ENCODE measurements at regions not wholly inside any gene's neighbourhood (a gene's known extent, or its start where the extent isn't known, plus 50 kb on each side); places are given as distances from the start of the nearest gene placed in this dataset.

DNA sequence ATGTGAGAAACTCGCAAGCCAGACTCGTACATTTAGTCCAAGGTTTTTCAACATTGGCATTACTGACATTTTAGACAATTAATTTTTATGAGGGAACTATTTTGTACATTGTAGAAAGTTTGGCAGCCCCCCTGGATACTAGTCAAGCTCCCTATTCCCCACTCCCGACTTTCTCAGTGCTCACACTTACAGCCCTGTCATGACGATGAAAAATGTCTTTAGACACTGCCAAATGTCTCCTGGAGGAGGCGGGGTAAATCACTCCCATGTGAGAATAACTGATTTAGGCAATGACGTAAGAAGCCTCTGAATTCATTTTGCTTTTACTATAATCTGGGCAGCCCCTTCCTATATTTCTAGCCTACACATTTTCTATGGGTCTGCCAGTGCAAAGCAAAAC lies 535.8 kb upstream of the KLHL1 start:
- no peak for DNase-seq (ENCODE audit: low spot score)

DNA sequence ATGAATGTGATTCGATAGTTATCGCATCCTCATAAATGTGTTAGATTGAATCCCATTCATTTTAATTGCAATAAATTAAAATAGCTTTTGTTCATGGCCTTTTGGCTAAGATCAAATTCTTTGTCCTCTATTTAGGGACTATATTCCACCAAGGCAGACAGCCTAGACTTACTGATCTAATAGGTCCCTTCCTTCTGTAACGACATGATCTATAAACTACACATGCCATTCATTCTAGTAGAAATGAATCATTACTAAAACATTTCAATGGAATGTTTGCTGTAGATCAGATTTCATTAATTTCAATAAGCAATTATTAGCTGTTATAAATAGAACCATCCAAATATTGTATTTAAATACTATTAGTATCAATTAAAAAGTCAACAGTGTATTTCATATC lies 526.6 kb upstream of the KLHL1 start:
- no peak for DNase-seq (ENCODE audit: low spot score)

DNA sequence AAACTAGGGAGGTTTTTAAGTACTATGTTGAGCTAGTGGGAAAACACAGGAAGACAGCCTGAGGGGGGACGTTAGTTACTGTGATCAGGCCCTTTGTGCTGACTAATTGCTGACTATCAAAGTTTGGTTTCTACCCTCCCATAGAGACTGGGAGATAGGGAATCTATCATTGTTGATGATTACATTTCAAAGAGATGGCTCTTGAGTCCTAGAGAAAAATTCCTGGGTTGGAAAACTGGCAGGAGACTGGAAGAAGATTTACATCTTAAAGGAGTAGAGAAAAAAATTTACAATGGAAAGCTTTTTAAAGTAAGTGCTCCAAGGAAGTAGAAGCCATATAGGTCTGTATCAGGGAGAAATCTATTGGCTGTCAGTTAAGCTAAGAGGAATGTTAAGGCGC lies 522.0 kb upstream of the KLHL1 start:
- DNase-seq (ENCODE audit: low spot score): no peak

DNA sequence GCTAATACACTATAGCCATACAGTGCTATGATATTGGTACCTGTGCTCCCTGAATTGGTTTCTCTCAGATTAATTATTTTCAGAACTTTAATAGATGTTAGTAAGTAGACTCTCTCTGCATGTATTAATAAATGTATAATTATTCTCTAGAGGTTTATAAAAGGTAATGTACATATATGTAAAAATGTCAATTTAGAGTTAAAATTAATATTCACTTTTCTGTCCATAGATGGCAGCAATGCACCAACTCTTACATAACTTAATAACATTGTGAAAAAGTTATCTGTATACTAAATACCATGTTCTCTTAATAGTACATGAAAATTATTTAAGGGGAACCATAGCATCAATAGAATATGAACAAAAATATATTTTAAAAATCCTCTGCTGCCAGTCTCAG lies 515.0 kb upstream of the KLHL1 start:
- peak; percentile 47 for DNase-seq (ENCODE audit: low spot score)

DNA sequence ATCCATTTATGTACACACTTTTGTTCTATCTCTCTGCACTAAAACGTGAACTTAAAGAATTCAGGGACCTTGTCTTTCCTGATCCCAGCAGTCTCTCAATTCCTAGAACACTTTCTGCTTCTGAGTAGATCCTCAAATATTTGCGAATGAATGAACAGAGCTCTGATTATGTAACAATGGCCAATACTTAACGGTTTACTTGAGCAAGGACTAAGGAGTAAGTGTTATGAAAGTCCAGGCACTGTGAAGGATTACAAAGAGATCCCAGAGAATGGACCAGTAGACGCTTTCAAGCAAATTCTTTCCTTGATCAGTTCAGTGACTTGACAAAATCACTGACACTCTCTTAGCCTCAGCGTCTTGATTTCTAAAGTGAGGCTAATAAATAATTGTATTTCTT lies 514.5 kb upstream of the KLHL1 start:
- no peak for DNase-seq (ENCODE audit: low spot score)

DNA sequence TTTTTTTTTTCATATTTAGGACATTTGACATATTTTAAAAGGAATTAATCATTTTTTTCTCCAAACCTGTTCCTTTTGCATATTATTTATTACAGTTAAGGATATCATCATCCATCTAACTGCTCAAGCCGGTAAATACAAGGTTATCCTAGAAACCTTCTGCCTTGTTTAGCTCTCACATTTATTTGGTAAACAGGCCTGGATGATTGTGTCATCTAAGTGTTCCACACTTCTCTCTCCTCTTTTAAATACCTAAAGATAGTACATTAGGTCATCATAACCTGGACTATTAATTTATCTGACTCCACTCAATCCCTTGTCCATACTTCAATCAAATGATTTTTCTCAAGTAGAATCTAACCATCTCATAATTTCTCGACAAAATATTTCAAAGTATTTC lies 511.7 kb upstream of the KLHL1 start:
- no peak for DNase-seq (ENCODE audit: low spot score)

DNA sequence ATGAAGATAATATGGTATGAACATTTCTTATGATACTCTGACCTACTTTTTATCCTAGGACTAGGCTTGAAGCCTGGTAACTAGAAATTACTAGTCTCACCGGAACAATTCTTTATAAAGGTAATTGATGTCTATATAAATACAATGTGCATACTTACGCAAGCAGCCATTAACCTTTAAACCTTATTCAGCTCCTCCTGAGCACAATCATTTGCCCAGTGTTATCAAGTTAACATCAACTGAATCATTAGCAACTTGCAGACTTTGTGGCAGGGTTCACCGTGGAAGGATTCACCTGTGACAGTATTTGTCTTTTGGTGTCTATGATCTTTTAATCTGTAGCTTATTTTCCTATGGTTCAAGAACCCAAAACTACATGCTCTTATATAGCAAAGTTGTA lies 508.6 kb upstream of the KLHL1 start:
- no peak for DNase-seq (ENCODE audit: low spot score)

DNA sequence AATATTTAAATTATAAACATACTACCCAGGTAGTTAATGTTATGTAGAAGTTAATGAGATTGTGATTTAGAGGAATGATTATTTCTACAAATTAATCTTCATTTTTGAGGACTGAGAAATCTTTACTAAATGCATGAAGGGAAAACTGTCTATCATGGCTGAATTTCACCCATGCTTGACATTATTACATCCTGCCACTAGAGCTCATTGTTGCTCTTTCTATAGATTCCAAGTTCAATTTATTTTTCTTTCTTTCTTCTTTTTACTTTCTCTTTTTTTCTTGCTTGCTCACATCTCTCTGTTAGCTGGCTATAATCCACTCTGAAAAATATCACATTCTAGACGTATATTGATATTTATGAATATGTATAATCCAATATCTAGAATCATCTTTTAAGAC lies 505.0 kb upstream of the KLHL1 start:
- peak; percentile 21 for DNase-seq (ENCODE audit: low spot score)

DNA sequence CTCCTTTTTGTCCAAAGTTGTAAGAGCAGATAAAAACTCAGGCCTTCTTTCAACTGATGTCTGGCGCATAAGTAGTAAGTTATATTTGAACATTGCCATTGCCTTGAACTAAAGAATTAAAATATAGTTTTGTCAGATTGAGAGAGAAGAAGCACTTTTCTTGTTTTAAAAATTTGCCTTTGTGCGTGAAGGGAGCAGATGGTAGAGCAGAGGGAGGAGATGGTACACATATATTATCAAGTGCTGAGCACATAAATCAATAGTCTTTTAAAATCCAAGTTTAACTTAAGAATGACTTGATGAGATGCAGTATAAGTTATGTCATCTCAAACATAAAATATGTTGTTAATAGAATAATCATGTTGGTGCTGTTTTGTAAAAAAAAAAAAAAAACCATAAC lies 504.6 kb upstream of the KLHL1 start:
- no peak for DNase-seq (ENCODE audit: low spot score)

DNA sequence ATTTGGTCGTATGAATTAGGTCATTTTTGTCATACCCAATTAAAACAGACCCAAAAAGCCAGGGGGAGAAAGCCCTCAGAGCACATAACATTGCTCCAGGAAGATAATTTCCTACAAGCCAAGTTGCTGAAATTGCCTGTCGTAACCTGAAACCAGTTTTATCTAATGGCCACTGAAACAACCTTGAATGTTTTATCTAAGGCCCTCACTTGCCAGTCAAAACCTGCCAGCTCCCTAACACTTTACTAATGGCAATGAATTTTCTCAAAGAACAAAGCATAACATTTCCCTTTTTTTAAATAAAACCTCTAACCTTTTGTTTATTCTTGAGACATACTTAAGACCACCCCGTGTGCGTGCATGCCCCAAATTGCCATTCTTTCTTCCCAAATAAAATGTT lies 496.2 kb upstream of the KLHL1 start:
- DNase-seq (ENCODE audit: low spot score): no peak

DNA sequence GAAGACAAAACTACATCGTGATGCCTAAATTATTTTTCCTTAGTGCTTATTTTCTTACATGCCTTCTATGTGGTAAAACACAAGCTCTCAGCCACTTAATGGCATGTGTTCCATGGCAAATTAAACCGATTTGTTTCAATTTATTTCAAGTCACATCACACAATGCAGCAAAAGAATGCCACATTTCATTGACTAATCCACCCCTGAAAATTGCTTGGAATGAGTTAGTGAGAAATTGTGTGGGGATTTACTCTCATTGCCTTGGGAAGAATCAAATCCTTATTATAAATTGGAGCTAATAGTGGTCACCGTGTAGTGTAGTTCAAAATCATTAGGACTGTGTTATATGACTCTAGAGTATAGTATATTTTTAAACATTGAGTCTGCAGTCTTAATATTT lies 485.5 kb upstream of the KLHL1 start:
- DNase-seq (ENCODE audit: low spot score): no peak

DNA sequence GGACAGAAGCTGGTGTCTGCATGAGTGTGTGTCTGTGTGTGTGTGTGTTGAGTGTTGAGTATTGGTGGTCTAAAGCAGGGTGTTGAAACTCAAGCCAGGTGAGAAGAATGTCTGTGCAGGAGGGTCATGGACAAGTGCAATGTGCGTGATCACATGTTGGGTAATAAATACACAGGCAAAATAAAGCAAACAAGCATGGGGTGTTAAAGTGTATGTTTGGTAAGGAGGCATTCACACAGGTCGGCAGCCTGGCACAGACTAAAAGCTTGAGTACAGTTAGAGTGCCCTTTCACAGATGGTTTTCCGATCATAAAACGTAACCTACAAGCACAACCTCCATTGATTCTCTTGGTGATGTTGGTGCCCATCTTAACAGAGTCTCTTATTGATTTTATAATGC lies 476.9 kb upstream of the KLHL1 start:
- no peak for DNase-seq (ENCODE audit: low spot score)

DNA sequence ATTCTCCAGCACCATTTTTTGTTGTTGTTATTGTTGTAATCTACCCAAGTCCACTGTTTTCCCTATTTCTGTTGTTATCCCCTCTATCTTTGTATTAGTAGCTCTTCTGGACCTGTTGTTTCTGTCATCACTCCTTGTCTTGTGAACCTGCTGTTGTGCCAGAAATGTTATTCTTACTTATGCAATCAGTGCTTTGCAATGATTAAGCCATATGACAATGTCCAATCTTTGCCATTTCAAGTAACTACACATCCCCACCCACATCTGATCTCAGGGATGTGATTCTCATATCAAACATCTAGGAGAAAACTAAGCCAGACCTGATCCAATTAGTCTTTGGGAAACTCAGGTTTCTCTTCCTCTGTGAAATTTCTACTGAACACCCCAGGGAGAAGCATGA lies 472.6 kb upstream of the KLHL1 start:
- no peak for DNase-seq (ENCODE audit: low spot score)

DNA sequence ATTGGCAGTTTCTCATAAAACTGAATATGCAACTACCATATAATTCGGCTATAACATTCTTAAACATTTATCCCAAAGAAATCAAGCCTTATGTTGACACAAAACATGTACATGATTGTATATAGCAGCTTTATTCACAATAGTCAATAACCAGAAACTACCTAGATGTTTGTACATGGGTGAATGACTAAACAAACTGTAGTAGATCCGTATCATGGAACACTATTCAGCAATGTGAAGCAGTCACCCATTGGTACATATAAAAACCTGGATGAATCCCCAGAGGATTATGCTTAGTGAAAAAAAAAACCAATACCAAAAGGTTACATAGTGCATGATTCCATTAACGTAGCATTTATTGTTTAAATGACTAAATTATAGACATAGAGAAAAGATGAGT lies 471.7 kb upstream of the KLHL1 start:
- no peak for DNase-seq (ENCODE audit: low spot score)

DNA sequence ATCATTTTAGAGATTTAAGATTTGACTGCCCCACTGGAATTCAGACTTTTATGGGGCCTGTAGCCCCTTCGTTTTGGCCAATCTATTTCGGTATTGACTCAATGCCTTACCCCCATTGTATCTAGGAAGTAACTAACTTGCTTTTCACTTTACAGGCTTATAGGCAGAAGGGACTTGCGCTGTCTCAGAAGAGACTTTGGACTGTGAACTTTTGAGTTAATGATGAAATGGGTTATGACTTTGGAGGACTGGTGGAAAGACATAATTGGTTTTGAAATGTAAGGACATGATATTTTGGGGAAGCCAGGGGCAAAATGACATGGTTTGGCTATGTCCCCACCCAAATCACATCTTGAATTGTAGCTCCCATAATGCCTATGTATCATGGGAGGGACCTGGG lies 463.0 kb upstream of the KLHL1 start:
- DNase-seq (ENCODE audit: low spot score): no peak

DNA sequence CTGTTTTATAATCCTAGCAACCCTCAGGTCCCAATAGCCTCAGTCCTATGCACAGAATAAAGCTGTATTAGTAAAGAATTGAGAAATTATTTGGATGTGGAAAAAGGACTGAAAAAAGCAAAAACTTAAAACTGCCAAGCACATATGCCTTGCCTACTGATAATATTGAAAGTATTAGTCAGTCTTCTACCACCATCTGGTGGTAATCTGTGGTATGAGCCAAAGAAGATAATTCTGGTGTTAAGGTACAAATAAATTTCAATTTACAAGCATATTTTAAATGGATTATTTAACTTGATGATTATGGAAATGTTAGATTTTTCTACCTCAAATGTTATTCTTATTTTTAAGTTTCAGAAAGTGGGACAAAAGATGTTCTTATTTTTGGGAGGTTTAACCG lies 460.3 kb upstream of the KLHL1 start:
- DNase-seq (ENCODE audit: low spot score): peak; percentile 58

DNA sequence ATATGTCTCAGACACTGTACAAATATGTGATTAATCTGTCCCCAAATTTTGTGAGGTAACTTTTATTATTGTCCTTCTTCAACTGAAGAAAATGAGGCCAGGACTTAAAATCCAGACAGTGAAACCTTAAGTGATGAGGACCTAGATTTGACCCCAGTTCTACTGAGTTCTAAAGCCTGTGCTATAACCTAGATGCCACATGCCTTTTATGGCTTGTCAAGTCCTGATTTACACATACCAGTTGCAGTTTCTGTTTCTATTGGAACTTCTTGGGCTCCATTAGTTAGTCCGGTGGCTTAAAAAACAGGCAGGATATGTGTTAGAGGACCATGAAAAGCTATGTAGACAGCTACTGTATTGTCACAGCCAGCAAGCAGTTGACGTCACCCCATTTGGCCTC lies 436.5 kb upstream of the KLHL1 start:
- no peak for DNase-seq (ENCODE audit: low spot score)

DNA sequence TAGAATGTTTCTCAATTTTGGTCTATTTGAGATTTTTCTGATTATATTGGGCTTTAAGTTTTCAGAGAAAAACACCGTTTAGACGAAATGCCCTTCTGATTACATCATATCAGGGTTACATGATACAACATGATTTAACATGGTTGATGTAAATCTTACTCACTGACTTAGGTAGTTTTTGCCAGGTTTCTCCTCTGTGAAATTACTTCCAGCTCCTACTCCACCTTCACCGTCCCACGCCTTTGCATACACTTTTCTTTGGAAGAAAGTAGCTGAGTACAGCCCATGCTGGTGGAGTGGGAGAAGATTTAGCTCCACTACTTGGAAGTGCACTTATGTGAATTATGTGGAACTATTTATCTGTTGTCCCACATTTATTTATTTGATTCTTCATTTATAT lies 433.2 kb upstream of the KLHL1 start:
- DNase-seq (ENCODE audit: low spot score): no peak

DNA sequence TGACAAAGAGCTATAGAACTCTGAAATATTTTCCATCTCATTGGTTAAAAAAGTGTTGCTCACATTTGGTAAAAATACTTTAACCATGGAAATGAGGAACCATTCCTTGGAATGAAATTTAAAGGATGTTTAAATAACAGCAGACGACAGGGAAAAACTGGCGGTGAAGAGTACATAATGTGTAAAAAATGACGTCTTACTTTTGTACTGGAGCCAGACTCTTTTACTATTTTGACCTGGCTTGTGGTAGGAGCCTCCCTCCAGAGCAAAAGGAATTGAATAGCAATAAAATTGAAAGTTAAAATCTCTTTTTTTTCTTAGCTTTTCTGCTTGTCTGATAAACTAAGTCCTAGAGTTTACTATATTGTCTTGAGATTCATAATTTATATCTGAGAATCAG lies 426.2 kb upstream of the KLHL1 start:
- no peak for DNase-seq (ENCODE audit: low spot score)

DNA sequence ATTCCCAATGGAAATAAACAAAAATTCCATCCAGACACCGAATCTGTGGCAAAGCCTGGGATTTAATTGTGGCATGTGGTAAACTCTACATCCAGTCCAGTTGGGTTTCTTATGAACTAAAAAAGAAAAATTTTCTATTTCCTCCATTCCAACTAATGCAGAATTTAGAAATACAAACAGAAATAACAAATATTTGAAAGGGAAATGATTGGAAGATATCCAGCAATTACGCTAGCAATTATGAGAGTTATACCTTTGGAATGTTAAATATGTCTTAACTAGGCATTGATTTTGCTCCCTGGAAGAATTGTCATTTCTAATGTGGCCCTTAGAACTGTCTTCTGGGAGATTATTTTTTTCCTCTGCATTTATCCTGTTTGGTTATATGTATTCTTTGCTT lies 421.4 kb upstream of the KLHL1 start:
- no peak for DNase-seq (ENCODE audit: low spot score)

DNA sequence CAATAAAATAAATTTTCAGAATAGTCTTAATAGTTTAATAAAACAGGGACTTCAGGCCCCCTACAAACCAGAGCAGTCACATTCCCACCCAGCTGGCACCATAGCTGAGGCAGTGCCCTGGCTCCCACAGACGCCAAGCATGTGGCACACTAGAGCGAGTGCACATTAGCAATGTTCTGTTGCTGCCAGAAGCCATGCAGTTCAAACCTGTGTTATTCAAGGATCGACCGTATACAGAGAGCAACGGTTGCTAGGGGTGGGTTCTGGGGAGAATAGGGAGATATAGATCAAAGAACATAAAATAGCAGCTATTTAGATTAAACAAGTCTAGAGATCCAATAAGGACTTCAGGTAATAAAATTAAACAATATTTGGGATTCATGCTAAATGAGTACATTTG lies 419.3 kb upstream of the KLHL1 start:
- DNase-seq (ENCODE audit: low spot score): no peak

DNA sequence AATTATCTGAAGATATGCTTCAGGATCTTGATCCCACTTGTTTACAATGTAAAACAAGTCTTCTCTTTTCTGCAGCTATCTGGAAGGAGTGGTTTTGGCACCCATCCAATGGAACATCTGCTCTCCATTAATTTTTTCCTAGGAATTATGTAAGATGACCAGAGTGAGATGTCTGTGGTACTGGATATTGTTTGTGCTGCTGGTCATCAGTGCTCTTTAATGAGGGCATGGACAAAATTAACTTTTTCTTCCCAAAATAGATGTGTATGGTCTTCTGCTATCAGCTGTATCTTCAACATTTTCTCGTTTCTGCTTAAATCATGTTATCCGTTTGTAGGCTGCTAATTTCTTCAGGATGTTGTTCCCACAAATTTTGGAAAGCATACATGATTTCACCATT lies 415.4 kb upstream of the KLHL1 start:
- DNase-seq (ENCODE audit: low spot score): no peak

DNA sequence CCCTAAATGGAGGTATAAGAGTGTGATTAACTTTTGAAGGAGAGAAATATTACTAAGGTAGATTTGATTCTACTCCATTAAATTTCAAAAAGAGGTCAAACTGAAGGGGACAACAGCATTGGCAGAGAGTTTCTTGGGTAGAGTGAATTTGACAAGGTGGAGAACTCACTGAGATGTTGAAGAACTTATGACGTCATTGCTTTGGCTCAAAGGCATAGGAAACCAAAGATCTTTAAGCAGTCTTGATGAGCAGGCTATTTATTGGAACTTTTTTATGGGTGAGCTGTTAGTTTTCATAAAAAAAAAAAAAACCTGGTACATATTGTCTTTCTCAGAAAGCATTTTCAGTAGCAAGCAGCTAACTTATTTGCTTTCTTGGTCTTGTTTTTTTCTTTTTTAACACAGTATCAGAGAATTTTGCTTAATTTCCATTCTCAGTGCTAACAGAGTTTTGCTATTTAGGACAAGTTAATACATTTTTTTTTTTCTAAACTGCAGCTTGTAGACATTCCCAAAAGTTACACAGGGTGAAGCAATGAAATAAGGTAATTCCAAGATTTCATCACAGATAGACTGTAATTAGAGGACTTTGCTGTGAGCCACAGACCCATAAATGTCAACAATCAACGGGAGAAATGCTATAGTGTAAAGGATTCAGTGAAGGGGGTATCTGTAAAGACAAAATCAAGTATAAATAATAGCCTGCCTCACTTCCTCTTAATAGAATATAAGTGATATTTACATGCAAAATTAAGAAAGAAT lies 412.2 kb upstream of the KLHL1 start:
- no peak for DNase-seq (ENCODE audit: low spot score)

DNA sequence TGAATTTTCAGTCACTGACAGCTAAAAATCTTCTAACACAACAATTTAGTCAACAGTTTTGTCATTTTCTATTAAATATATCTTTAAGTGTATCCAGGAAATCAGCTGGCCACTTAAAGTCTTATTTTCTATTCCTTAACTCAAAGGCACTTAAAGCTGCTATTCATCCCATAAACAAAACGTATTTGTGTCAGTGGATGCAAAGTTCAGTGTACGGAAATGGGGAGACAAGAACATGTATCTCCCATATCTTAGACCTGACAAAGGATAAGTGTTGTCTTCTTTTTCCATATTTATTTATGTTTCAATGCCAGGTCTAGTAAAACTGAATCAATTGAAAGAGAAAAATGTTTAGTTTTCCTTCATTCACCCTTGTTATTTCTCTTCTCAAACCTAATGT lies 409.8 kb upstream of the KLHL1 start:
- DNase-seq (ENCODE audit: low spot score): no peak

DNA sequence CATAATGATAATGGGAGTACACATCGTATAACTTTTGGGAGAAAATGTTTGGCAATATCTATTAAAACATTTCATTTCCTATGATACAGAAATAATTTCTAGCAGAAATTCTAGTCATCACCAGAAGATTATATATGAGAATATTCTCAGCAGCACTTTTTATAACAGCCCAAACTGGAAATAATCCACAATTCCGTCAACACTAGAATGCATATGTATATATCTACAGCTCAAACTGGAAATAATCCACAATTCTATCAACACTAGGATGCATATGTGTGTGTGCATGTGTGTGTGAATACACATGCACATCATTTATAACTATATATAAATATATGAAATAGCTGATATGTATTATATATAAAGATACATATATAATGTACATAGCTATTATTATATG lies 408.0 kb upstream of the KLHL1 start:
- no peak for DNase-seq (ENCODE audit: low spot score)

All from kidney capillary endothelial cell (primary cell).